ENCODE measurements at regions not wholly inside any gene's neighbourhood (a gene's known extent, or its start where the extent isn't known, plus 50 kb on each side); places are given as distances from the start of the nearest gene placed in this dataset.

GRCh38 chr2:128420131-128420530 lies 101.5 kb upstream of the HS6ST1 start:
- no peak for TF ChIP-seq CTCF (optimal IDR thresholded peaks at IDR 0.05 in 1 of 3, IDR thresholded peaks at IDR 0.05 in 1 of 3, conservative IDR thresholded peaks at IDR 0.05 in 1 of 3; ENCODE audit: extremely low read depth in 1 of 3, insufficient read depth in 2 of 3, low read length in 3 of 3)
- no peak for TF ChIP-seq EZH2 (IDR thresholded peaks at IDR 0.05; ENCODE audit: low read length)
